HEK293 (cell line): ENCODE measurements at regions not wholly inside any gene's neighbourhood (a gene's known extent, or its start where the extent isn't known, plus 50 kb on each side); places are given as distances from the start of the nearest gene placed in this dataset.

ENCODE experiments used
- HOXD13 ChIP-seq: sonication (generic); formaldehyde crosslinking; IDR thresholded peaks from 2 replicates; pipeline ENCODE4 v1.8.0; 2022; ENCODE audit warnings: missing genetic modification reagents, borderline replicate concordance
- KLF7 ChIP-seq: fragments of 450-650 bp; formaldehyde crosslinking; IDR thresholded peaks from 2 replicates; pipeline ENCODE4 v1.5.1; 2016; ENCODE audit warnings: missing biosample characterization, missing genetic modification characterization, borderline replicate concordance
- PBX3 ChIP-seq: sonication (generic); formaldehyde crosslinking; IDR thresholded peaks from 2 replicates; pipeline ENCODE4 v1.8.1; 2022; ENCODE audit warnings: mild to moderate bottlenecking, moderate library complexity, missing genetic modification reagents
- PRDM1 ChIP-seq: fragments of 450-650 bp; formaldehyde crosslinking; IDR thresholded peaks from 2 replicates; pipeline ENCODE4; 2016; ENCODE audit warnings: missing biosample characterization, missing genetic modification characterization
- SP2 ChIP-seq: fragments of 450-650 bp; formaldehyde crosslinking; IDR thresholded peaks from 2 replicates; pipeline ENCODE4 v1.5.1; 2016; ENCODE audit warnings: missing biosample characterization, missing genetic modification characterization
- SP3 ChIP-seq: fragments of 450-650 bp; formaldehyde crosslinking; IDR thresholded peaks from 2 replicates; pipeline ENCODE4 v1.5.1; 2016; ENCODE audit warnings: missing biosample characterization, missing genetic modification characterization
- SP7 ChIP-seq: fragments of 450-650 bp; formaldehyde crosslinking; IDR thresholded peaks from 2 replicates; pipeline ENCODE4 v1.5.1; 2016; ENCODE audit warnings: missing biosample characterization, missing genetic modification characterization
- TSHZ1 ChIP-seq: fragments of 450-650 bp; formaldehyde crosslinking; IDR thresholded peaks from 2 replicates; pipeline ENCODE4 v1.5.1; 2016; ENCODE audit warnings: missing biosample characterization, missing genetic modification characterization, borderline replicate concordance
- ZBTB21 ChIP-seq: fragments of 450-650 bp; formaldehyde crosslinking; IDR thresholded peaks from 2 replicates; pipeline ENCODE4 v1.5.1; 2017; ENCODE audit warnings: missing biosample characterization, missing genetic modification characterization
- ZBTB7A ChIP-seq: fragments of 450-650 bp; formaldehyde crosslinking; IDR thresholded peaks from 2 replicates; pipeline ENCODE4 v1.5.1; 2016; ENCODE audit warnings: low read depth, missing biosample characterization, missing genetic modification characterization
- ZNF2 ChIP-seq: fragments of 450-650 bp; formaldehyde crosslinking; IDR thresholded peaks from 2 replicates; pipeline ENCODE4 v1.5.1; 2016; ENCODE audit warnings: missing biosample characterization, missing genetic modification characterization
- ZNF202 ChIP-seq: fragments of 450-650 bp; formaldehyde crosslinking; IDR thresholded peaks from 2 replicates; pipeline ENCODE4 v1.5.1; 2016; ENCODE audit warnings: missing biosample characterization, missing genetic modification characterization, borderline replicate concordance
- ZNF223 ChIP-seq: fragments of 450-650 bp; formaldehyde crosslinking; IDR thresholded peaks from 2 replicates; pipeline ENCODE4 v1.5.1; 2016; ENCODE audit warnings: missing biosample characterization, missing genetic modification characterization
- ZNF239 ChIP-seq: fragments of 450-650 bp; formaldehyde crosslinking; IDR thresholded peaks from 2 replicates; pipeline ENCODE4 v1.5.1; 2016; ENCODE audit warnings: missing biosample characterization, missing genetic modification characterization
- ZNF280D ChIP-seq: fragments of 450-650 bp; formaldehyde crosslinking; IDR thresholded peaks from 2 replicates; pipeline ENCODE4 v1.5.1; 2016; ENCODE audit warnings: missing biosample characterization, missing genetic modification characterization
- ZNF302 ChIP-seq: fragments of 450-650 bp; formaldehyde crosslinking; IDR thresholded peaks from 2 replicates; pipeline ENCODE4 v1.5.1; 2016; ENCODE audit warnings: missing biosample characterization, missing genetic modification characterization, low read depth
- ZNF501 ChIP-seq: fragments of 450-650 bp; formaldehyde crosslinking; IDR thresholded peaks from 2 replicates; pipeline ENCODE4 v1.5.1; 2016; ENCODE audit warnings: missing biosample characterization, missing genetic modification characterization
- ZNF571 ChIP-seq: fragments of 450-650 bp; formaldehyde crosslinking; IDR thresholded peaks from 2 replicates; pipeline ENCODE4 v1.5.0; 2017; ENCODE audit warnings: missing biosample characterization, missing genetic modification characterization
- ZNF585B ChIP-seq: fragments of 450-650 bp; formaldehyde crosslinking; IDR thresholded peaks from 2 replicates; pipeline ENCODE4 v1.5.1; 2016; ENCODE audit warnings: missing biosample characterization, missing genetic modification characterization
- ZNF645 ChIP-seq: fragments of 450-650 bp; formaldehyde crosslinking; IDR thresholded peaks from 2 replicates; pipeline ENCODE4; 2016; ENCODE audit warnings: missing biosample characterization, missing genetic modification characterization
- ZNF701 ChIP-seq: fragments of 450-650 bp; formaldehyde crosslinking; IDR thresholded peaks from 2 replicates; pipeline ENCODE4 v1.5.1; 2016; ENCODE audit warnings: missing biosample characterization, missing genetic modification characterization
- ZNF768 ChIP-seq: fragments of 450-650 bp; formaldehyde crosslinking; IDR thresholded peaks from 2 replicates; pipeline ENCODE4 v1.5.1; 2018; ENCODE audit warnings: missing biosample characterization, mild to moderate bottlenecking, missing genetic modification characterization
- ZSCAN5A ChIP-seq: fragments of 450-650 bp; formaldehyde crosslinking; IDR thresholded peaks from 2 replicates; pipeline ENCODE4 v1.5.1; 2016; ENCODE audit warnings: missing biosample characterization, missing genetic modification characterization
- TF ChIP-seq, protein P1 (sequence below): fragments of 450-650 bp; formaldehyde crosslinking; IDR thresholded peaks from 2 replicates; pipeline ENCODE4 v1.5.1; 2017; ENCODE audit warnings: missing biosample characterization, missing genetic modification characterization
- TF ChIP-seq, protein P2 (sequence below): fragments of 450-650 bp; formaldehyde crosslinking; IDR thresholded peaks from 2 replicates; pipeline ENCODE4 v1.5.1; 2016; ENCODE audit warnings: missing biosample characterization, missing genetic modification characterization

GRCh38 chr3:48088749-48089466, 72.7 kb upstream of the MAP4 start (continued):
- peak; percentile 61; the same call in 1 of the 2 replicates for TF ChIP-seq ZNF501 (tag by site-specific recombination)
- TF ChIP-seq ZNF585B, result no peak
- TF ChIP-seq ZNF2 (tag by site-specific recombination), result no peak
- no peak for TF ChIP-seq ZNF239 (tag by site-specific recombination)
- TF ChIP-seq ZSCAN5A (tag by site-specific recombination), result 0 out of 2 replicates have a peak, but pooled peaks have one; percentile 39
- no peak for TF ChIP-seq TSHZ1 (tag by site-specific recombination)
- TF ChIP-seq ZNF223 (tag by site-specific recombination), result no peak
- TF ChIP-seq PRDM1 (tag by site-specific recombination), result no peak
- peak; percentile 65; the same call in 1 of the 2 replicates for TF ChIP-seq SP7
- no peak for TF ChIP-seq ZNF280D (tag by site-specific recombination)
- no peak for TF ChIP-seq ZNF701 (tag by site-specific recombination)
- no peak for TF ChIP-seq ZNF645 (tag by site-specific recombination)
- 0 out of 2 replicates have a peak, but pooled peaks have one; percentile 33 for TF ChIP-seq ZBTB7A (tag by site-specific recombination)
- TF ChIP-seq ZBTB21, result peak; percentile 17; the same call in 1 of the 2 replicates
- TF ChIP-seq KLF7 (tag by site-specific recombination), result peak; percentile 71; the same call in 1 of the 2 replicates
- no peak for TF ChIP-seq ZNF571 (tag by site-specific recombination)
- peak; percentile 85 for TF ChIP-seq SP3 (tag by site-specific recombination)
- TF ChIP-seq, protein P1, sequence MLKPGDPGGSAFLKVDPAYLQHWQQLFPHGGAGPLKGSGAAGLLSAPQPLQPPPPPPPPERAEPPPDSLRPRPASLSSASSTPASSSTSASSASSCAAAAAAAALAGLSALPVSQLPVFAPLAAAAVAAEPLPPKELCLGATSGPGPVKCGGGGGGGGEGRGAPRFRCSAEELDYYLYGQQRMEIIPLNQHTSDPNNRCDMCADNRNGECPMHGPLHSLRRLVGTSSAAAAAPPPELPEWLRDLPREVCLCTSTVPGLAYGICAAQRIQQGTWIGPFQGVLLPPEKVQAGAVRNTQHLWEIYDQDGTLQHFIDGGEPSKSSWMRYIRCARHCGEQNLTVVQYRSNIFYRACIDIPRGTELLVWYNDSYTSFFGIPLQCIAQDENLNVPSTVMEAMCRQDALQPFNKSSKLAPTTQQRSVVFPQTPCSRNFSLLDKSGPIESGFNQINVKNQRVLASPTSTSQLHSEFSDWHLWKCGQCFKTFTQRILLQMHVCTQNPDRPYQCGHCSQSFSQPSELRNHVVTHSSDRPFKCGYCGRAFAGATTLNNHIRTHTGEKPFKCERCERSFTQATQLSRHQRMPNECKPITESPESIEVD (tag by site-specific recombination), result no peak
- no peak for TF ChIP-seq ZNF768 (tag by site-specific recombination)
- TF ChIP-seq, protein P2, sequence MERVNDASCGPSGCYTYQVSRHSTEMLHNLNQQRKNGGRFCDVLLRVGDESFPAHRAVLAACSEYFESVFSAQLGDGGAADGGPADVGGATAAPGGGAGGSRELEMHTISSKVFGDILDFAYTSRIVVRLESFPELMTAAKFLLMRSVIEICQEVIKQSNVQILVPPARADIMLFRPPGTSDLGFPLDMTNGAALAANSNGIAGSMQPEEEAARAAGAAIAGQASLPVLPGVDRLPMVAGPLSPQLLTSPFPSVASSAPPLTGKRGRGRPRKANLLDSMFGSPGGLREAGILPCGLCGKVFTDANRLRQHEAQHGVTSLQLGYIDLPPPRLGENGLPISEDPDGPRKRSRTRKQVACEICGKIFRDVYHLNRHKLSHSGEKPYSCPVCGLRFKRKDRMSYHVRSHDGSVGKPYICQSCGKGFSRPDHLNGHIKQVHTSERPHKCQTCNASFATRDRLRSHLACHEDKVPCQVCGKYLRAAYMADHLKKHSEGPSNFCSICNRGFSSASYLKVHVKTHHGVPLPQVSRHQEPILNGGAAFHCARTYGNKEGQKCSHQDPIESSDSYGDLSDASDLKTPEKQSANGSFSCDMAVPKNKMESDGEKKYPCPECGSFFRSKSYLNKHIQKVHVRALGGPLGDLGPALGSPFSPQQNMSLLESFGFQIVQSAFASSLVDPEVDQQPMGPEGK (tag by site-specific recombination), result peak; percentile 99
- TF ChIP-seq SP2, result peak; percentile 90
- TF ChIP-seq PBX3, result no peak
- TF ChIP-seq ZNF302 (tag by site-specific recombination), result no peak
- no peak for TF ChIP-seq ZNF202 (tag by site-specific recombination)
- TF ChIP-seq HOXD13 (CRISPR knock-in tag), result no peak
